Natural killer cell (primary cell): ENCODE measurements at regions not wholly inside any gene's neighbourhood (a gene's known extent, or its start where the extent isn't known, plus 50 kb on each side); places are given as distances from the start of the nearest gene placed in this dataset.

Source experiments
- ATAC-seq, 3 donors: fragments of 150-1000 bp in 2 of 3; fragments of 200-7000 bp in 1 of 3; cut with Tn5 transposase; 1 replicate in 1 of 3; 2 replicates in 2 of 3; pipeline ENCODE4 v1.10.0; 2021; ENCODE audit warnings: mild to moderate bottlenecking in 2 of 3, moderate library complexity in 2 of 3
- DNase-seq, 2 donors: peaks; one replicate each; pipeline versions ENCODE4 v3.0.0 to v3.0.0-alpha.2; 2013 to 2021; ENCODE audit warnings: mixed read lengths in 1 of 2
- H3K27ac ChIP-seq: one replicate; pipeline ENCODE4 v1.5.1; 2013; ENCODE audit warnings: mild to moderate bottlenecking, low read length
- H3K27me3 ChIP-seq: one replicate; pipeline ENCODE4 v1.6.1; 2013; ENCODE audit warnings: low read length; ENCODE audit not compliant: control insufficient read depth, insufficient read depth
- H3K36me3 ChIP-seq: one replicate; pipeline ENCODE4 v1.6.1; 2013; ENCODE audit warnings: low read length; ENCODE audit not compliant: control insufficient read depth, insufficient read depth
- H3K4me1 ChIP-seq: one replicate; pipeline ENCODE4 v1.6.1; 2013; ENCODE audit warnings: low read length; ENCODE audit not compliant: control insufficient read depth, insufficient read depth
- H3K4me3 ChIP-seq: one replicate; pipeline ENCODE4 v1.5.1; 2013; ENCODE audit warnings: low read length
- H3K9me3 ChIP-seq: one replicate; pipeline ENCODE4 v1.6.1; 2013; ENCODE audit warnings: low read length; ENCODE audit not compliant: control insufficient read depth, insufficient read depth
- H3K27ac Mint-ChIP-seq, 2 donors: one replicate each; pipeline ENCODE4 v1.8.0; 2022; ENCODE audit warnings: mild to moderate bottlenecking in 2 of 2, mixed read lengths in 2 of 2, moderate library complexity in 1 of 2
- H3K27me3 Mint-ChIP-seq, 2 donors: one replicate each; pipeline ENCODE4 v1.8.0; 2022; ENCODE audit warnings: low read depth in 2 of 2, mixed read lengths in 2 of 2
- H3K36me3 Mint-ChIP-seq: one replicate; pipeline ENCODE4 v1.8.0; 2022; ENCODE audit warnings: mixed read lengths
- H3K4me1 Mint-ChIP-seq, 2 donors: one replicate each; pipeline ENCODE4 v1.8.0; 2022; ENCODE audit warnings: mixed read lengths in 2 of 2
- H3K4me3 Mint-ChIP-seq: one replicate; pipeline ENCODE4 v1.8.0; 2022; ENCODE audit warnings: mild to moderate bottlenecking, moderate library complexity, mixed read lengths
- H3K9me3 Mint-ChIP-seq, 2 donors: one replicate each; pipeline ENCODE4 v1.8.0; 2022; ENCODE audit warnings: mixed read lengths in 2 of 2
- CTCF ChIP-seq: fragments of 200-600 bp; IDR thresholded peaks from one replicate; pipeline ENCODE4 v1.8.0; 2022; ENCODE audit warnings: antibody characterized with exemption
- WGBS: methylation state at CpG from one replicate; pipeline ENCODE4 v1.1.7; 2013; ENCODE audit warnings: missing lambda C conversion rate; ENCODE audit not compliant: insufficient coverage; 5-methylcytosine and 5-hydroxymethylcytosine counted together
- intact Hi-C: fragments of 100-400 bp; cut with micrococcal nuclease; formaldehyde crosslinking; loops from one replicate; pipeline ENCODE4 v1.14.2; 2022

GRCh38 chr6:50541941-50542340 is 171.4 kb upstream of the TFAP2D start:
- no peak overlapping the region for H3K4me3 ChIP-seq
- intact Hi-C loops, result no loop called here

GRCh38 chr6:50543666-50544065 is 169.7 kb upstream of the TFAP2D start:
- Histone ChIP-seq H3K4me1 (no peaks in the 10 kb centered on the region), H3K27ac (no peak overlapping the region), H3K36me3 (no peaks in the 10 kb centered on the region), H3K4me3 (no peak overlapping the region), H3K9me3 (no peaks in the 10 kb centered on the region), H3K27me3 (no peaks in the 10 kb centered on the region)
- Mint-ChIP-seq H3K4me3 (no peak overlapping the region), H3K27ac (no peak overlapping the region), H3K27me3 (no peaks in the 10 kb centered on the region), H3K36me3 (no peaks in the 10 kb centered on the region), H3K9me3 (peaks cover 2 to 17% of the 10 kb centered on the region in 2 donors), H3K4me1 (no peaks in the 10 kb centered on the region)
- no peak for ATAC-seq
- TF ChIP-seq CTCF, result no peak
- intact Hi-C loops, result no loop called here
- WGBS, result 50% methylated on average over 7 of the region's 7 CpGs
- DNase-seq, result no peak

More at GRCh38 chr6:50541941-50542340, 171.4 kb upstream of the TFAP2D start:
- H3K9me3 ChIP-seq, result no peaks in the 10 kb centered on the region
- H3K4me1 Mint-ChIP-seq, result no peaks in the 10 kb centered on the region
- no peaks in the 10 kb centered on the region for H3K4me1 ChIP-seq
- DNase-seq, result no peak
- H3K27me3 Mint-ChIP-seq, result no peaks in the 10 kb centered on the region
- WGBS, result 81% methylated on average over 2 of the region's 2 CpGs
- H3K27ac Mint-ChIP-seq, result no peak overlapping the region
- ATAC-seq, result no peak
- peaks cover 5 to 19% of the 10 kb centered on the region in 2 donors for H3K9me3 Mint-ChIP-seq
- H3K27me3 ChIP-seq, result no peaks in the 10 kb centered on the region
- H3K27ac ChIP-seq, result no peak overlapping the region
- no peak overlapping the region for H3K4me3 Mint-ChIP-seq
- no peak for TF ChIP-seq CTCF
- no peaks in the 10 kb centered on the region for H3K36me3 Mint-ChIP-seq
- H3K36me3 ChIP-seq, result no peaks in the 10 kb centered on the region

GRCh38 chr6:50549026-50549425 is 164.3 kb upstream of the TFAP2D start:
- Mint-ChIP-seq H3K27me3 (no peaks in the 10 kb centered on the region), H3K4me1 (no peaks in the 10 kb centered on the region), H3K36me3 (no peaks in the 10 kb centered on the region), H3K27ac (no peak overlapping the region), H3K4me3 (no peak overlapping the region), H3K9me3 (peaks cover 9 to 14% of the 10 kb centered on the region in 2 donors)
- 52% methylated on average over 2 of the region's 2 CpGs for WGBS
- Histone ChIP-seq H3K27ac (no peak overlapping the region), H3K9me3 (no peaks in the 10 kb centered on the region), H3K36me3 (no peaks in the 10 kb centered on the region), H3K4me1 (no peaks in the 10 kb centered on the region), H3K27me3 (no peaks in the 10 kb centered on the region), H3K4me3 (no peak overlapping the region)
- intact Hi-C loops, result no loop called here
- no peak for ATAC-seq
- DNase-seq, result no peak
- TF ChIP-seq CTCF, result no peak

GRCh38 chr6:50549475-50549874 is 163.9 kb upstream of the TFAP2D start:
- Histone ChIP-seq H3K36me3 (no peaks in the 10 kb centered on the region), H3K4me1 (no peaks in the 10 kb centered on the region), H3K27me3 (no peaks in the 10 kb centered on the region), H3K27ac (no peak overlapping the region), H3K4me3 (no peak overlapping the region), H3K9me3 (no peaks in the 10 kb centered on the region)
- no peak for ATAC-seq
- Mint-ChIP-seq H3K27ac (no peak overlapping the region), H3K4me1 (no peaks in the 10 kb centered on the region), H3K4me3 (no peak overlapping the region), H3K36me3 (no peaks in the 10 kb centered on the region), H3K9me3 (peaks cover 13 to 14% of the 10 kb centered on the region in 2 donors), H3K27me3 (no peaks in the 10 kb centered on the region)
- intact Hi-C loops, result no loop called here
- no peak for TF ChIP-seq CTCF
- no peak for DNase-seq
